HG03469 (cell line): ENCODE measurements at regions not wholly inside any gene's neighbourhood (a gene's known extent, or its start where the extent isn't known, plus 50 kb on each side); places are given as distances from the start of the nearest gene placed in this dataset.

Experiments
- ATAC-seq: cut with Tn5 transposase; IDR thresholded peaks from one replicate; pipeline ENCODE4 v1.9.1; 2021; ENCODE audit warnings: mild to moderate bottlenecking, moderate library complexity, moderate number of reproducible peaks; ENCODE audit not compliant: unreplicated experiment

GRCh38 chr11:32262367-32262766 lies 171.5 kb downstream of the RCN1 start:
- ATAC-seq, result no peak

DNA sequence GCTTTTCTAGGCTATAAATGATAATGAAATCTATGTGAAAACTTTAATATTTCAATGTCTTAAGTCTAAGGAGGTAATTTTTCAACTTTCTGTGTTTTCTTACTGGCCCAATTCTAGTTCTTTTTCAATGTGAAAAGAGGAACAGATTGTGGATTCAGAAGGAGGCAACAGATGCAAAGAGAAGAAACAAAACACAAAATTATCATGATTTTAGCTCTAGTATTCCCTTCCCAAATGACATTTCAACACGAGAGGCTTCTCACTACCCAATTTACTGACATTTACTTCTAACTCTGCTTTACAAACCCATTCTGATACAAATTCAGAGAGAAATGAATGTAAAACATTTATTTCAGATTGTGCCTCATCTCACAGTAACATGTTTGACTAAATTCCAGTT lies 169.4 kb downstream of the WT1 start:
- no peak for ATAC-seq

DNA sequence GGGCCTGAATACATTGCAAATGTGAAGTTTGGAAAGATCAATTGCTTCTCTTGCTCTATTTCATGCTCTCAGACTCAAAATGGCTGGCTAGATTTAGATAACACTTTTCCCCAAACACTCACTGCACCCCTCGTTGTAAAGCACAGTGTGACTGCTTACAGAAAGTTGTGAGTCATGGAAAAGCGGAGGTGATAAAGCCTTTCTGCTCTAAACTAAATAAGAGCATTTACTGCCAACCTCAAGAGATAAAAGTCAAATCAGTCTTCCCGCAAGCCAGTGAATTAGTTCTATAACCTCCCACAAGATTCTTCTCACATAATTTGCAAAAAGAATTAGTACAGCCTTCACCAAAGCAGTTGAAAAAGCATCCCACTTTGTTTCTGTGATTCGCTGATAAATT lies 168.7 kb downstream of the WT1 start:
- no peak for ATAC-seq

GRCh38 chr11:32267679-32268187 lies 167.6 kb downstream of the WT1 start:
- no peak for ATAC-seq

- no peak for ATAC-seq
Observed at GRCh38 chr11:32273931-32274330, 161.4 kb downstream of the WT1 start.

GRCh38 chr11:32279672-32280071 lies 155.7 kb downstream of the WT1 start:
- ATAC-seq, result no peak

DNA sequence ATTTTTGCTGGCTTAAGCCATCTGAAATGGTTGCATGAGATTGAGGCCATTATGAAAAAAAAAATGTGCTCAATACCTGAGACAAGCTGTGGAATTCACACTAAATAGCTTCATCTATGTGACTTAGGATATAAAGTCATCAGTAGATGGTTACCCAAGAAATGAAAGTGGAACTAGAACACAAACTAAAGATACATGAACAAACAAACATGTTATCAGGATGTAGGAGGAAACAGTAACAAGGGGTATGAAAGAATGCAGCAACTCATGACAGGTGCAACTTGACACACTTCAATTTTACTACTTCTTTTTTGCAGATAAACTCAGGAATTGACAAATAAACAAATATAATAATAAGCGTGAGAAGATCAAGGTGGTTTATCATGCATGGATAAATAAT lies 155.0 kb downstream of the WT1 start:
- ATAC-seq, result no peak

- no peak for ATAC-seq
Observed at GRCh38 chr11:32288276-32288675, 147.1 kb downstream of the WT1 start.

DNA sequence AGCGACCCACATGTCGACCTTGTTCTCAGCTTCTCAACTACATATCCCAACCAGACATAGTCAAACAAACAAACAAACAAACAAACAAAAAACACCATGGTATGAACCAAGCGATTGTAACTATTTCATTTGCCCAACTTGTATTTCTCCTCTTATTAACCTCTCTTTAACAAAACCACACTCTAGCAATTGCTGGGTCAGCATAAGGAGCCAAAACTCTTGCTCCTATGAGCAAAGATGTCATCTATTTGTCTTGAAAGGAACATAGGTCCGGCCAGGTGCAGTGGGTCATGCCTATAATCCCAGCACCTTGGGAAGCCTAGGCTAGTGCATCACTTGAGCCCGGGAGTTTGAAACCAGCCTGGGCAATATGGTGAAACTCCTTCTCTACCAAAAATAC lies 145.6 kb downstream of the WT1 start:
- ATAC-seq, result no peak

GRCh38 chr11:32290783-32291182 lies 144.6 kb downstream of the WT1 start:
- ATAC-seq, result no peak

DNA sequence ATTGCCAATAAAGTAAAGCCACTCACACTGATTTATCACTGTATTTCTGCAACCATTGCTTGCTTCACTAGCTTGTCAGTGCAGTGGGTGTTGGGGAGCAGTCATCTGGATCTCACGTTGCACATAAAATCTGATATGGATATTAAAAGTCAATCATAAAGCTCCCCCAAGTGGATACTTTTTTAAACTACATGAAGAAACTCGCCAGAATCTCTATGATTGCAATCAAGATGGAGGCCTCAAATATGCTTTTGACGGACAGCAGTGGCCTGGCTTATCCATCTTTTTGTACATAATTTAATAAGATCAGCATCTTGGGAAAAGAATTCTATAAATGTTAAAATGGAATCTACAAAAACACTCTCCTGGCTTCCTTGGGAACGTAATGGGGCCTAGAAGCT lies 137.7 kb downstream of the WT1 start:
- ATAC-seq, result peak; percentile 62

DNA sequence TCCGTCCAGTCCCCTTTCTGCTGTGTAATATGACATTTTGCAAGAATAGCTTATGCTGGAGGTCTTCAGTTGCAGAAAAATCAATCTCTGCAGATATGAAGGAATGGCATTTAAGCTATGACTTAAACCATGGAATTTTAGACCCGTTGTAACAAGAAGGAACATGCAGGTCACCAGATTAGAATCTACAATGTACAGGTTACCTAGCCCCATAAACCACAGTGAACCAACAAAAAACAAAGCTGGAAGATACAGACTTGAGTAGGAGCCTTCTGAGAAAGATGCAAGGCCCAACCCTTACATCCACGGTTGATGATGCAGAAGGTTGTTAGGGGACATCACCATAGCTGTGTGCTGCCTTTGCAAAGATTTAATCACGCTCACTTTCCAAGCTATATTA lies 132.5 kb downstream of the WT1 start:
- ATAC-seq, result no peak

- ATAC-seq, result no peak
Observed at GRCh38 chr11:32304521-32304920, 130.8 kb downstream of the WT1 start.

GRCh38 chr11:32305460-32305859 lies 129.9 kb downstream of the WT1 start:
- no peak for ATAC-seq

- ATAC-seq, result no peak
Observed at GRCh38 chr11:32307471-32307870, 127.9 kb downstream of the WT1 start.

GRCh38 chr11:32307913-32308312 lies 127.4 kb downstream of the WT1 start:
- no peak for ATAC-seq

DNA sequence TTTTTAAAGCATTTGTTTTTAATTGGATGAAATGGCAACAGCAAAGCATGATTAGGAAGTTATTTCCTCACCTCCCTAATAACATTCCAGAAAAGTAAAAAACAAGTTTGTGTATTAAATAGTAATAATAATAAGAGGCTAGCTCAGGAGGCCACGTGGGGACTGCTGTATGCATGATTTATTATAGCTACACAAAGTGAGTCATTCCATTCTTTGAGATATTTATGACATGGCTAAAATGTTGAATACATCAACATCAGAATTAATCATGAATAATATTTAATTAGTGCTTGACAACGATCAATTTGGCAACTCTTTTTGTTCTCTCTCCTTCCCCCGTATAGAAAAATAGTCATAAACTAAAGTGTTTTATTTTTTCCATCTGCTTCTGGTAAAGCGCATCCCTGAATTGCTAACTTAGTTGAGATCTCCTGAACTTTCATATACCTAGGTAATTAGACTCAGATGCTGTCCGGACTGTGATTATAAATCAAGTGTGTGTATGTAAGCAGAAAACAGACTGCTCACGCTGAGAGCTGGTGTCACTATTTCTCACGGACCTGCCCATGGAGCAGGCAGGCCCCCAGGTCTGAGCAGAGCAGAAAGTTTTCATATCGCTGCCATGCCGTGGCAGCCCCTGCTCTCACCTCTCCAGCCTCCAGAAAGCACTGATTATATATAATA lies 125.7 kb downstream of the WT1 start:
- ATAC-seq, result no peak

GRCh38 chr11:32310214-32310601 lies 125.1 kb downstream of the WT1 start:
- no peak for ATAC-seq

DNA sequence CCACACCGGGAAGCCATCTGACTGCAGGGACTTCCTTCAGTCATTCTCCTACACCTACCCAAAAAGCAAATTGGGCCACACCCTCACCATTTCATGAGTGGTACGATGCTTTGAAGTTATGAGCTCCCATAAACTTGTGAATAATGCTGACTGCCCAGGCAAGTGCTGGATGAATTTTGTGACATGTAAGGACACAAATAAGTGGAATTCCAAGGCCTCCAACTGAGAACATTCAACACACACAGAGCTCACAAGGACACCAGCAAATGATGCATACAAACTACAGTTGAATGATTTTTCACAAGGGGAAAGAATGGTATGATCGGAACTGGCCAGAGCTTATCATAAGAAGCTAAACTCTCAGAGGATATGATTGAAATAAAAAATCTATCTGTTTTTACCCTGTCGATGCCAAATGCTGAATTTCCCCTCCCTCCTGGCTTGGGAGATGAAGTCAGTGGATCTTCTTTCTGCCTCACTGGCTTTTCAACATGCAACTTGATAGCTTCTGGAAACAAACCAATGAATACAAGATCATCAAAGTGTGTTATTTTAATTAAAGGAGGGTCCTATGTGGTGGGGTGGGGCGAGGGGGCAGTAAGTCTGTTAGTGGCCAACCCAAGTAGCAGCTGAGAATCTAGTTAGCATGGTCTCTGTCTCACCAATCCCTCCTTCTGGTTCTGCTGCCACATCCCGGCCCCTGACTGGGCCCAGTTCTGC lies 123.8 kb downstream of the WT1 start:
- ATAC-seq, result no peak

DNA sequence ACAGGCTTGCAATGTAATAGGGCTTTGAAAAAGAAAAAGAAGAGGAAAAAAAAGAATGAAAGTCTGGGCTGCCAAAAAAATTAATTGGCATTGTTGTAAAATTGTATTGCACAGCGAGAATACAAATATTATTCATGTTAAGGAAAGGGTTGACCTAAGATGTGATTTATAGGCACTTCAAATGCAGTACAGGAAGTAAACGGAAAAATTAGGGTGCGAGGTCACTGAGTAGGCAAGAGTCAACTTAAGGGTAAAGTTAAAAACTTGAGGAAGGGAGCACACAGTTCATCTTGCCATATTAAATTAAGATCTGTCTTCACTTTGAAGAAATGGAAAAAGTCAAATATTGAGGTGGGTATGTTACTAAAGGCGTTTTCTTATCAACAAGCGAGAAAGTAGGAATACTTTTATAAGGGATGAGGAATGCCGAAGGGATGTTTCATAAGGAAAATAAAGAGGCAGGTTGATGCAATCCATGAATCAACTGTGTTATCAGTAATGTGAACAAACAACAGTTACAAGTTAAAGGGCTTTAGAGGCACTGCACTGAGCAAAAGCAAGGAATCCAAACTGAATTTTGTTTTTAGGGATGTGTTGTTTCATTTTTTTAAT lies 123.0 kb downstream of the WT1 start:
- no peak for ATAC-seq

GRCh38 chr11:32312865-32313403 lies 122.4 kb downstream of the WT1 start:
- ATAC-seq, result no peak

GRCh38 chr11:32313477-32313876 lies 121.9 kb downstream of the WT1 start:
- ATAC-seq, result no peak
